Common myeloid progenitor, CD34-positive (primary cell): ENCODE measurements at regions not wholly inside any gene's neighbourhood (a gene's known extent, or its start where the extent isn't known, plus 50 kb on each side); places are given as distances from the start of the nearest gene placed in this dataset.

Source experiments
- CTCF ChIA-PET: fragments of 350-600 bp; sonication (Branson Sonifier 250); formaldehyde crosslinking; loops from one replicate; lab custom pipeline; 2021; ENCODE audit warnings: antibody characterized with exemption; lab: Charles Lee
- POLR2A ChIA-PET: fragments of 350-600 bp; sonication (Branson Sonifier 250); formaldehyde crosslinking; loops from one replicate; lab custom pipeline; 2021; ENCODE audit warnings: antibody characterized with exemption; lab: Charles Lee
- DNase-seq, 3 donors: peaks; one replicate each; pipeline versions ENCODE4 v3.0.0 to v3.0.0-alpha.2; 2013
- H3K27ac ChIP-seq, 2 experiments: 1 replicate in 1 of 2; 2 replicates in 1 of 2; pipeline ENCODE4 v1.7.0; 2013; ENCODE audit warnings: inconsistent platforms in 2 of 2, low read length in 2 of 2, mild to moderate bottlenecking in 2 of 2, low read depth in 1 of 2, moderate library complexity in 1 of 2; ENCODE audit not compliant: severe bottlenecking in 2 of 2, insufficient read depth in 1 of 2, poor library complexity in 1 of 2
- H3K27me3 ChIP-seq, 5 experiments: replicated peaks in 2 of 5; 1 replicate in 3 of 5; 2 replicates in 2 of 5; pipeline versions ENCODE4 v1.6.1 to v1.7.0; 2013; ENCODE audit warnings: low read length in 4 of 5, mild to moderate bottlenecking in 2 of 5, moderate library complexity in 2 of 5, inconsistent platforms in 1 of 5; ENCODE audit not compliant: insufficient read depth in 5 of 5, control insufficient read depth in 4 of 5
- H3K36me3 ChIP-seq, 4 experiments: 1 replicate in 2 of 4; 2 replicates in 2 of 4; pipeline versions ENCODE4 v1.6.1 to v1.7.0; 2013; ENCODE audit warnings: low read length in 3 of 4, control low read depth in 1 of 4, mild to moderate bottlenecking in 1 of 4; ENCODE audit not compliant: control insufficient read depth in 4 of 4, insufficient read depth in 4 of 4
- H3K4me1 ChIP-seq, 4 experiments: 1 replicate in 3 of 4; 2 replicates in 1 of 4; pipeline versions ENCODE4 v1.6.1 to v1.7.1; 2013; ENCODE audit warnings: low read length in 3 of 4, mild to moderate bottlenecking in 3 of 4, control low read depth in 1 of 4, inconsistent platforms in 1 of 4, moderate library complexity in 1 of 4; ENCODE audit not compliant: control insufficient read depth in 4 of 4, insufficient read depth in 4 of 4; ENCODE audit errors: control extremely low read depth in 1 of 4
- H3K4me3 ChIP-seq, 7 experiments: 1 replicate in 4 of 7; 2 replicates in 3 of 7; pipeline versions ENCODE4 v1.5.1 to v1.7.0; 2013; ENCODE audit warnings: mild to moderate bottlenecking in 7 of 7, low read length in 6 of 7, moderate library complexity in 6 of 7, inconsistent platforms in 2 of 7, low read depth in 2 of 7, control low read depth in 1 of 7; ENCODE audit not compliant: insufficient read depth in 4 of 7, control insufficient read depth in 1 of 7; ENCODE audit errors: extremely low read depth in 1 of 7
- H3K9me3 ChIP-seq, 5 experiments: 1 replicate in 4 of 5; 2 replicates in 1 of 5; pipeline versions ENCODE4 v1.6.1 to v1.7.1; 2013; ENCODE audit warnings: low read length in 4 of 5, mild to moderate bottlenecking in 2 of 5, inconsistent platforms in 1 of 5, low read depth in 1 of 5, moderate library complexity in 1 of 5; ENCODE audit not compliant: control insufficient read depth in 4 of 5, insufficient read depth in 2 of 5; ENCODE audit errors: control extremely low read depth in 1 of 5
- WGBS: methylation state at CpG from one replicate; pipeline ENCODE4 v1.1.5; 2013; ENCODE audit not compliant: insufficient coverage; 5-methylcytosine and 5-hydroxymethylcytosine counted together

DNA sequence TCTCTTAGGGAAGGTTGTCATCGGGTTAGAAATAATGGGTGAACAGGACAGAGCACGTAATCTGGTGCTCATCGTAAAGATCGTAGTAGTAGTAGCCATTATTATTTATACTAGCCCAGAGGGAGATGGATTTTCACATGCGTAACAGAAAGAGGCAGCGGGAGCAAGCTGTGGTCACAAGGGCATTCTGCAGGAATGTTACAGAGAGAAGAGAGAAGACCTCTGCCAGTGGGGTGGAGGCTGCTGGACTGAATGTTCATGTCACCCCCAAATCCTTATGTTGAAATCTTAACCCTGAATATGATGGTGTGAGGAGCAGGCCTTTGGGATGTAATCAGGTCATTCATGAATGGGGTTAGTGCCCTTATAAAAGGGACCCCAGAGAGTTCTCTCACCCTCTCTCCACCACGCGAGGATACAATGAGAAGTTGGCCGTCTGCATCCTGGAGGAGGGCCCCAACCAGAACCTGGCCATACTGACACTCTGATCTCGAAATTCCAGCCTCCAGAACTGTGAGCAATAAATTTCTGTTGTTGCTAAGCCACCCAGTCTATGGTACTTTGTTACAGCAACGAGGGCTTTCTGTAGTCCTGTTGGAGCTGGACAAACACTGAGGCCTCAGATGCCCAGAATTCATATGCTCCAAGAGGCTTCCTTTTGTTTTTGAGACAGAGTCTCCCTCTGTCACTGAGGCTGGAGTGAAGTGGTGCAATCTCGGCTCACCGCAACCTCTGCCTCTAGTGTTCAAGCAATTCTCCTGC lies 131.2 kb upstream of the MED13L start:
- WGBS: 99% methylated on average over 12 of the region's 13 CpGs
- DNase-seq: no peak
- Histone ChIP-seq H3K4me3 (no peak overlapping the region), H3K36me3 (no peaks in the 10 kb centered on the region), H3K27me3 (no peaks in the 10 kb centered on the region), H3K9me3 (no peaks in the 10 kb centered on the region), H3K4me1 (peaks cover 0 to 24% (median 9%) of the 10 kb centered on the region in 4 experiments), H3K27ac (no peak overlapping the region)
- POLR2A ChIA-PET: no interaction called here
- CTCF ChIA-PET: interaction anchor here (1.1 kb wide), 1 partner anchor 190 kb away, joined by 3 read pairs; no protein-coding TSS in a partner anchor

DNA sequence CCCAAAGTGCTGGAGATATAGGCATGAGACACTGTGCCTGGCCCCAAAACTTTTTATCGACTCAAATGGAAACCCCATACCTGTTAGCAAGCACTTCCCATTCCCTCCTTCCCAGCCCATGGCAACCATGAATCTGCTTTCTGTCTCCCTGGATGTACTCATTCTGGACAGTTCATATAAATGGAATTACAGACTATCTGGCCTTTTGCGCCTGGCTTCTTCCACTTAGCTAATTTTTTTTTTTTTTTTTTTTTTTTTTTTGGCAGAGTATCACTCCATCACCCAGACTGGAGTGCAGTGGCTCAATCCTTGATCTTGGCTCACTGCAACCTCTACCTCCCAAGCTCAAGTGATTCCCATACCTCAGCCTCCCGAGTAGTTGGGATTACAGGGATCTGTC lies 134.5 kb upstream of the MED13L start:
- POLR2A ChIA-PET: interaction anchor here (0.6 kb wide), 1 partner anchor 20 kb away, joined by 7 read pairs; no protein-coding TSS in a partner anchor
- no peak for DNase-seq
- H3K27me3 ChIP-seq: no peaks in the 10 kb centered on the region
- no peaks in the 10 kb centered on the region for H3K36me3 ChIP-seq
- no peak overlapping the region for H3K27ac ChIP-seq
- no peak overlapping the region for H3K4me3 ChIP-seq
- WGBS: 94% methylated on average over 3 of the region's 3 CpGs
- H3K4me1 ChIP-seq: peaks cover 0 to 16% (median 8%) of the 10 kb centered on the region in 4 experiments
- no peaks in the 10 kb centered on the region for H3K9me3 ChIP-seq
- CTCF ChIA-PET: no interaction called here

DNA sequence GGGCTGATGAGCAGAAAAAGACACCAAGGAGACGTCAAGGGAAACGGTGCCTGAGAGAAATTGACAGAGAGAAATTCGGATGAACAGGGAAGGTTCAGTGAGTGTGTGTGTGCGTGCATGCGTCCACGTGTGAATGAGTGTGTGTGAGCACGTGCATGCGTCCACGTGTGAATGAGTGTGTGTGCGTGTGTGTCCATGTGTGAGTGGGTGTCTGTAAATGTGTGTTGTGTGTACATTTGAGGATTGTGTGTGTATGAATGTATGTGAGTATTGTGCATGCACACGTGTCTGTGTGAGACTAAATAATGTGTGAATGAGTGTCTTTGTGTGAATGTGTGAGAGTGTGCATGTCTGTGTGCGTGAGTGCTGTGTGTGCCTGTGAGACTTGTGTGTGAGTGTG lies 137.4 kb upstream of the MED13L start:
- no peaks in the 10 kb centered on the region for H3K36me3 ChIP-seq
- peaks cover 0 to 7% (median 5%) of the 10 kb centered on the region in 4 experiments for H3K4me1 ChIP-seq
- H3K27me3 ChIP-seq: no peaks in the 10 kb centered on the region
- no peak overlapping the region for H3K4me3 ChIP-seq
- no peaks in the 10 kb centered on the region for H3K9me3 ChIP-seq
- CTCF ChIA-PET: interaction anchor here (0.9 kb wide), 1 partner anchor 39 kb away, joined by 3 read pairs; no protein-coding TSS in a partner anchor
- DNase-seq: no peak
- WGBS: 98% methylated on average over 10 of the region's 12 CpGs
- H3K27ac ChIP-seq: no peak overlapping the region
- POLR2A ChIA-PET: no interaction called here

DNA sequence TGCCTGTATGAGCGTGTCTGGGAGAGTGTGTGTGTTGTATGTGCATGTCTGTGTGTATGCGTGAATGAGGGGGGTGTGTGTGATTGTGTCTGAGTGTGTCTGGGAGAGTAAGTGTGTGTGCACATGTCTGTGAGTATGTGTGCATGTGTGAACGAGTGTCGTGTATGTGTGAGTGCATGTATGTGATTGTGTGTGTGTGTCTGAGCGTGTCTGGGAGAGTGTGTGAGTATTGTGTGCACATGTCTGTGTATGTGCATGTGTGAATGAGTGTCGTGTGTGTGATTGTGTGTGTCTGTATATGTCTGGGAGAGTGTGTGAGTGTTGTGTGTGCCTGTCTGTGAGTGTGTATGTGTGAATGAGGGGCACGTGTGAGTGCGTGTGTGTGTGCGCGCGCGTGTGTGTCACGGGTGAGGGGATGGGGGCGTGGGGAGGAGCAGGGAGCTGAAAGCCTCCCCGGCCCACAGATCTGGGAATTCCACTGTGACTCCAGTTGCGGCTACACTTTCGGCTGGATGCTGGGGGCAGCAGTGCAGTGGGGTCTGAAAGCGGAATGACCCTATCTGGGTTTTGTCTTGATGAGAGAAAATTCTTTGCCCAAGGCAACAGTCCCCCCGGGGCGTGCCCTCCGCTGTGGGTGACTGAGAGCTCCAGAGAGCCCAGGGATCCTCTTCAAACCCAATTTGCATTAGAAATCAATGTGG lies 138.1 kb upstream of the MED13L start:
- WGBS: 98% methylated on average over 21 of the region's 21 CpGs
- H3K27ac ChIP-seq: no peak overlapping the region
- H3K4me1 ChIP-seq: peaks cover 0 to 6% (median 5%) of the 10 kb centered on the region in 4 experiments
- POLR2A ChIA-PET: no interaction called here
- DNase-seq: no peak
- H3K9me3 ChIP-seq: no peaks in the 10 kb centered on the region
- no peaks in the 10 kb centered on the region for H3K27me3 ChIP-seq
- CTCF ChIA-PET: no interaction called here
- no peak overlapping the region for H3K4me3 ChIP-seq
- H3K36me3 ChIP-seq: no peaks in the 10 kb centered on the region

DNA sequence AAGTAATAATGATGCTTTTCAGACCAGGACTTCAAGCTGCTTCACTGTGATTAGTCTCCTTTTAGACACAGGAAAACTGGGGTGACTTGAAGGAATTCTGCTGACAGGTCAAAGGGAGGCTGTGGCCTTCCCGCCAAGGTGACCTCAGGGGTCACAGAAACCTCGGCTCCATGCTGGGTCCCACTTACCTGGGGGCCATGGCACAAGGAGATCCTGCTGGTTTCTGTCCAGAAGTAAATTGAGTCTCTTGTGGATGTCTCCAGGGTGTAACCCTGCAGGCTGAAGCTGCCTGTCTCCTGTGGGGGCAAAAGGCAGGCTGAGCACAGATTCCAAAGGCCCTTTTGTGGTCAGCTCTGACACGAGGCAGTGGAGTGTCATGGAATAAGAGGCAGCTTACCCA lies 138.7 kb upstream of the MED13L start:
- POLR2A ChIA-PET: no interaction called here
- CTCF ChIA-PET: no interaction called here
- Histone ChIP-seq H3K27ac (no peak overlapping the region), H3K4me1 (peaks cover 0 to 1% (median 0%) of the 10 kb centered on the region in 4 experiments), H3K4me3 (no peak overlapping the region), H3K9me3 (no peaks in the 10 kb centered on the region), H3K36me3 (no peaks in the 10 kb centered on the region), H3K27me3 (no peaks in the 10 kb centered on the region)
- WGBS: 93% methylated on average over 3 of the region's 3 CpGs
- no peak for DNase-seq

DNA sequence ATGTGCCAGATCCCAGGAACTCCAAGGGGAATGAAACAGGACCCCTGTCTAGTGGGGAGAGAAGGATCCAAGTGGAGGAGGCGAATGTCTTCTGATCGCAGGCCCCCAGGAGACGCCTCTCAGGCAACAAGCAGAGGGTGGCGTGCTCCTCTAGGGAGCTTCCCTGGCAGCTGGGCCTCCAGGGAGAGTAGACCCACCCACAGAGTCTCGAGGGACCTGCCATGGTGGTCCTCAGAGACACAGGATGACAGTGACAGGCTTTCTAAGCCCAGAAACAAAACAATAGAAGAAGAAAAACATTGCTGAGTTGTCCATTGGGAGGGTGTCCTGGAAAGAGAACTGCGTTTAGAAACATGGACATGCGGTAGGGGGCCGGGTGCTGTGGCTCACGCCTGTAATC lies 140.6 kb upstream of the MAP1LC3B2 start:
- no peak for DNase-seq
- Histone ChIP-seq H3K4me3 (no peak overlapping the region), H3K27ac (no peak overlapping the region), H3K4me1 (no peaks in the 10 kb centered on the region), H3K36me3 (no peaks in the 10 kb centered on the region), H3K27me3 (no peaks in the 10 kb centered on the region), H3K9me3 (peaks cover 0 to 5% (median 3%) of the 10 kb centered on the region in 5 experiments)
- 95% methylated on average over 9 of the region's 9 CpGs for WGBS
- ChIA-PET CTCF (no interaction called here), POLR2A (no interaction called here)
